Colonic mucosa (tissue), 4 donors: ENCODE measurements at regions not wholly inside any gene's neighbourhood (a gene's known extent, or its start where the extent isn't known, plus 50 kb on each side); places are given as distances from the start of the nearest gene placed in this dataset.

ENCODE experiments used
- DNase-seq: peaks from one replicate; pipeline ENCODE4 v3.0.0-alpha.2; 2020
- H3K27ac ChIP-seq: fragments of 200-600 bp; one replicate; pipeline ENCODE4 v1.8.0; 2021
- H3K27me3 ChIP-seq: fragments of 200-600 bp; one replicate; pipeline ENCODE4 v1.8.0; 2021
- H3K36me3 ChIP-seq: fragments of 200-600 bp; one replicate; pipeline ENCODE4 v1.8.0; 2021
- H3K4me1 ChIP-seq: fragments of 200-600 bp; one replicate; pipeline ENCODE4 v1.8.0; 2021; ENCODE audit warnings: mild to moderate bottlenecking
- H3K4me3 ChIP-seq: fragments of 200-600 bp; one replicate; pipeline ENCODE4 v1.8.0; 2021
- H3K9ac ChIP-seq, 2 donors: one replicate each; pipeline ENCODE4 v1.7.0; 2013; ENCODE audit warnings: control low read depth in 2 of 2, low read depth in 2 of 2, low read length in 2 of 2
- H3K9me3 ChIP-seq: fragments of 200-600 bp; one replicate; pipeline ENCODE4 v1.8.0; 2021
- intact Hi-C: fragments of 100-400 bp; cut with DNase I; formaldehyde crosslinking; loops from one replicate; pipeline ENCODE4 v1.14.1; 2022
- TF ChIP-seq, protein P1 (sequence below): fragments of 200-600 bp; IDR thresholded peaks from one replicate; pipeline ENCODE4 v1.8.0; 2022; ENCODE audit warnings: antibody characterized with exemption, mild to moderate bottlenecking
- donor health status: healthy.
- donor health status: DM: no; HTN: no; CAD: no.
- donor health status: DM: no; HTN: no; CAD: no.

DNA sequence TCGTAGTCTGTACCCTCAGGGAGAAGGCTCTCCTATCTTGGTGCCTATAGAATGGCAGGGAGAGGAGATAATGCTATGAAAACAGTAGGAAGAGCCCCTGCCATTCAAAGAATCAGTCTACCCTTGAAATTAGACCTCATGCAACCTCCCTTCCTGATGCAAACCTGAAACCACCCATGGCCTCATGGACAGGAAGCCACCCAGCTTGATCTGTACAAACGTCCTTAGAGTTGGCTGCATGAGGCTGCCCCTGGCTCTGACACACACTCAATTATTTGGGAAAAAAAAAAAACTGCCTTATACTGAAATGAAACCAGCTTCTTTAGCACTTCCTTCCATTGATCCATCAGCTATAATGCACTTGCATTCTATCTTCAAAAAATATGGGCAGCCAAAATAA lies 116.6 kb upstream of the BCL2L14 start:
- H3K4me1 ChIP-seq, result no peaks in the 10 kb centered on the region
- DNase-seq, result no peak
- intact Hi-C loops, result no loop called here
- H3K9ac ChIP-seq, result no peak overlapping the region
- H3K9me3 ChIP-seq, result no peaks in the 10 kb centered on the region
- H3K27ac ChIP-seq, result no peak overlapping the region
- H3K27me3 ChIP-seq, result no peaks in the 10 kb centered on the region
- H3K36me3 ChIP-seq, result no peaks in the 10 kb centered on the region
- H3K4me3 ChIP-seq, result no peak overlapping the region
- TF ChIP-seq, protein P1, sequence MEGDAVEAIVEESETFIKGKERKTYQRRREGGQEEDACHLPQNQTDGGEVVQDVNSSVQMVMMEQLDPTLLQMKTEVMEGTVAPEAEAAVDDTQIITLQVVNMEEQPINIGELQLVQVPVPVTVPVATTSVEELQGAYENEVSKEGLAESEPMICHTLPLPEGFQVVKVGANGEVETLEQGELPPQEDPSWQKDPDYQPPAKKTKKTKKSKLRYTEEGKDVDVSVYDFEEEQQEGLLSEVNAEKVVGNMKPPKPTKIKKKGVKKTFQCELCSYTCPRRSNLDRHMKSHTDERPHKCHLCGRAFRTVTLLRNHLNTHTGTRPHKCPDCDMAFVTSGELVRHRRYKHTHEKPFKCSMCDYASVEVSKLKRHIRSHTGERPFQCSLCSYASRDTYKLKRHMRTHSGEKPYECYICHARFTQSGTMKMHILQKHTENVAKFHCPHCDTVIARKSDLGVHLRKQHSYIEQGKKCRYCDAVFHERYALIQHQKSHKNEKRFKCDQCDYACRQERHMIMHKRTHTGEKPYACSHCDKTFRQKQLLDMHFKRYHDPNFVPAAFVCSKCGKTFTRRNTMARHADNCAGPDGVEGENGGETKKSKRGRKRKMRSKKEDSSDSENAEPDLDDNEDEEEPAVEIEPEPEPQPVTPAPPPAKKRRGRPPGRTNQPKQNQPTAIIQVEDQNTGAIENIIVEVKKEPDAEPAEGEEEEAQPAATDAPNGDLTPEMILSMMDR, result no peak

DNA sequence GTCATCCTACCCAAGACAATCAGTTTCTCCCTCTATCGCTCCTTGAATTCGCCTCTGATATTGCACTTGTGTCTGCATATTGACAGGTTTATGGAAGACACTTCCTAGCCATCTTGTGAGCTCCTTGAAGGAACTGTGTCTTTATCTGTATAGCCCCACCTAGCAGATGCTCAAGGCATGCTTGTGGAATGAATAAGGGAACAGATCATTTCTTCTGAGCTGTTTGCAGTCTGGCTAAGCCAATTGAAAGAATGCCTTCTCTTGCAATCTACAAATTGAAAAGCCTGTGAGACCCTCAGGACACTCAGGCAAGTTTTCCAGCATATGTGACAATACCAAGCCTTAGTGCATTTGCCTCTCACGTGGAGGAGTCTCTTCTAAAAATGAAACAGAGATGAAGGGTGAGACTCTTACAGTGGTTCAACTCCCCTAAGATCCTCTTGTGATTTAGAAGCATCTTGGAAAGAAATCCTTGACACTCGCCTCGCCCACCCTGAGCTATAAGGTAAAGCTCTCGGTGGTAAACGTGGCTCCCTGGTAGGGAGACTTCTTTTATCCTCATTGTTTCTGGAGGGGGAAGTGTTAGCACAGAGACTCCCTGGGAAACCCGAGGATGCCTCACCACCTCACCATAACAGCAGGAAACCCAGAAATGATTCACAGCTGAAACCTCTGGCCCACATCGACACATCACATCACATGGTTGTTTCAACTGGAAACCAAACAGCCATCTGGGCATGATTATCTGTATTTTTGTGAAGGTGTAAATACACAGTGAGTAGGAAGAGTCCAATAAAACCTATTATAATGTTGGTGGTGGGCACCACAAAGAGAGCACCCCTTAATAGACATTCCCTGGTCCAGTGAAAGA lies 112.3 kb upstream of the BCL2L14 start:
- no peak overlapping the region for H3K9ac ChIP-seq
- no peak overlapping the region for H3K27ac ChIP-seq
- H3K27me3 ChIP-seq, result no peaks in the 10 kb centered on the region
- no peak for DNase-seq
- intact Hi-C loops, result no loop called here
- no peak overlapping the region for H3K4me3 ChIP-seq
- no peaks in the 10 kb centered on the region for H3K9me3 ChIP-seq
- no peaks in the 10 kb centered on the region for H3K4me1 ChIP-seq
- H3K36me3 ChIP-seq, result no peaks in the 10 kb centered on the region
- TF ChIP-seq, protein P1, result no peak

DNA sequence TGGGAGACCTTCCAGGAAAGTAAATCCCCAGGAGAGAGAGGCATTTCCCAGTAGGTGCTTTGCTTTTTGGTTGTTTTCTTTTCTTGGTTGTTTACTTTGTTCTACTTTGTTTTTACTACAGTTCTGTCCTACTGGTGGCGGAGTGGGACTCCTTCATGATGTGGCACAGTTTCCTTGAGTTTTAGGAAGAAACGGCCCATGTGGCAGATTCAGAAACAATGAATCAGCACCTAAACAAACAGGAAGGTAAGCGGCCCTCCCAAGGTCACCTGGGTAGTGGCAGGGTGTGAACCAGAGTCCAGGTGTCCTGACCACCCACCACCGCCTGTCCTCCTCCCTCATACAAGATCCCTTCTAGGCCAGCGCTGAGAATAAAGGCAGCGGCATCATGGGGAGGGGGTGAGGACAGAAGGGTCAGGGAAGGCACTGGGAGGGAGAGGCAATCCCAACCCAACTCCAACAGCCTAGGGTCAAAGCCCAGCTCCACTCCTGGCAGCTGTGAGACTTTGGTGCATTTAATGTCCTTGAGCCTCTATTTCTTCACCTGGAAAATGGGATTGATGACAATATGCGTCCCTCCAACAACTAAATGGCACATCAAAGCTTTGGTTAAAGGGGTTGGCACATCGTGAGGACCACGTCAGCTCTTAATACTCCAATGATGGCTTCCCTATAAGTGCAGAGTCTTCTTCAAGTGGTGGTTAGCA lies 111.5 kb upstream of the BCL2L14 start:
- no peaks in the 10 kb centered on the region for H3K9me3 ChIP-seq
- no peaks in the 10 kb centered on the region for H3K36me3 ChIP-seq
- H3K27me3 ChIP-seq, result no peaks in the 10 kb centered on the region
- no peak overlapping the region for H3K27ac ChIP-seq
- no peaks in the 10 kb centered on the region for H3K4me1 ChIP-seq
- TF ChIP-seq, protein P1, result no peak
- H3K4me3 ChIP-seq, result no peak overlapping the region
- H3K9ac ChIP-seq, result no peak overlapping the region
- intact Hi-C loops, result no loop called here
- peak; percentile 40 for DNase-seq

GRCh38 chr12:11960646-11961045 lies 110.1 kb upstream of the BCL2L14 start:
- Histone ChIP-seq H3K36me3 (no peaks in the 10 kb centered on the region), H3K27me3 (no peaks in the 10 kb centered on the region), H3K4me1 (no peaks in the 10 kb centered on the region), H3K9ac (no peak overlapping the region), H3K9me3 (no peaks in the 10 kb centered on the region), H3K27ac (no peak overlapping the region), H3K4me3 (no peak overlapping the region)
- TF ChIP-seq, protein P1, result no peak
- DNase-seq, result no peak
- intact Hi-C loops, result no loop called here

DNA sequence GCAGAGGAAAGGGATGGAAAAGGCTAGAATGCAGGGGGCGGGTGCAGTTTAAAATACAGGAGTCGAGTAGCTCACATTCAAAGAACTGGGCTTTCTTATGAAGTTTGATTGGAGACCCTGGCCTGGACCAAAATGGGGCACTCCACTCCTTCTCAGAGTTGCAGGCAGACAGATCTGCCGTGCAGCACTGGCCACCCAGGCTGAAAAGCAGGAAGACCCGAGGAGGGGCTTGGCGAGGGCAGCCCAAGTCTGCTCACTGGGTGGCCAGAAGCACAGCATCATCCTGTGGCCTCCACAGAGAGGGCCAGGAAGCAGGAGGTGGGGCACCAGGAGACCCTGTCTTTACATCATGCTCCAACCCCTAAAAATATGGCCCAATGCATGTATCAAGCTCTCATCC lies 109.1 kb upstream of the BCL2L14 start:
- H3K9me3 ChIP-seq, result no peaks in the 10 kb centered on the region
- H3K9ac ChIP-seq, result no peak overlapping the region
- no peaks in the 10 kb centered on the region for H3K36me3 ChIP-seq
- DNase-seq, result no peak
- intact Hi-C loops, result no loop called here
- no peak overlapping the region for H3K4me3 ChIP-seq
- H3K27me3 ChIP-seq, result no peaks in the 10 kb centered on the region
- TF ChIP-seq, protein P1, result no peak
- H3K27ac ChIP-seq, result no peak overlapping the region
- no peaks in the 10 kb centered on the region for H3K4me1 ChIP-seq
